Tibial nerve (tissue), 4 donors: ENCODE measurements at regions not wholly inside any gene's neighbourhood (a gene's known extent, or its start where the extent isn't known, plus 50 kb on each side); places are given as distances from the start of the nearest gene placed in this dataset.

ENCODE experiments used
- DNase-seq, 2 donors: peaks; one replicate each; pipeline ENCODE4 v3.0.0-alpha.2; 2019; ENCODE audit warnings: low spot score in 2 of 2
- H3K27ac ChIP-seq, 4 donors: fragments of 200-600 bp; sonication (generic) in 3 of 4; one replicate each; pipeline ENCODE4 v1.5.1; 2017 to 2019; ENCODE audit warnings: mild to moderate bottlenecking in 1 of 4
- H3K27me3 ChIP-seq, 2 donors: fragments of 200-600 bp; sonication (generic) in 1 of 2; one replicate each; pipeline versions ENCODE4 v1.5.1 to v1.6.0; 2017 to 2019
- H3K36me3 ChIP-seq, 3 donors: fragments of 200-600 bp; sonication (generic); one replicate each; pipeline ENCODE4 v1.5.1; 2018 to 2019
- H3K4me1 ChIP-seq, 4 donors: fragments of 200-600 bp; sonication (generic) in 3 of 4; one replicate each; pipeline ENCODE4 v1.5.1; 2017 to 2019
- H3K4me3 ChIP-seq, 4 donors: fragments of 200-600 bp; sonication (generic) in 3 of 4; one replicate each; pipeline ENCODE4 v1.5.1; 2017 to 2019; ENCODE audit warnings: mild to moderate bottlenecking in 1 of 4, moderate library complexity in 1 of 4
- H3K9me3 ChIP-seq, 4 donors: fragments of 200-600 bp; sonication (generic) in 3 of 4; one replicate each; pipeline ENCODE4 v1.5.1; 2017 to 2019
- CTCF ChIP-seq, 5 experiments: fragments of 200-600 bp in 3 of 5; fragments of 450-650 bp in 2 of 5; sonication (generic) in 3 of 5; IDR thresholded peaks; one replicate each; pipeline ENCODE4 v1.5.1; 2016 to 2019; ENCODE audit warnings: antibody characterized with exemption in 5 of 5, mild to moderate bottlenecking in 3 of 5, moderate library complexity in 2 of 5
- EP300 ChIP-seq, 2 donors: sonication (generic); formaldehyde crosslinking; IDR thresholded peaks; one replicate each; pipeline ENCODE4 v1.6.1; 2017; ENCODE audit warnings: antibody characterized with exemption in 2 of 2, mild to moderate bottlenecking in 1 of 2
- POLR2A ChIP-seq, 2 donors: fragments of 450-650 bp; IDR thresholded peaks; one replicate each; pipeline ENCODE4 v1.6.1; 2017; ENCODE audit warnings: antibody characterized with exemption in 2 of 2, mild to moderate bottlenecking in 2 of 2, moderate library complexity in 2 of 2
- WGBS, 2 donors: methylation state at CpG; one replicate each; pipeline ENCODE4 v1.1.5; 2018; 5-methylcytosine and 5-hydroxymethylcytosine counted together

GRCh38 chr13:82647540-82647939 is 1234.7 kb downstream of the SLITRK1 start:
- TF ChIP-seq POLR2A (IDR thresholded peaks at IDR 0.05), result no peak
- no peak for TF ChIP-seq CTCF (IDR thresholded peaks at IDR 0.05)
- TF ChIP-seq EP300 (IDR thresholded peaks at IDR 0.05), result no peak
- 100% methylated on average over 1 of the region's 1 CpG for WGBS, 2 donors
- no peaks in the 10 kb centered on the region for H3K27me3 ChIP-seq
- no peak overlapping the region for H3K27ac ChIP-seq
- no peaks in the 10 kb centered on the region for H3K36me3 ChIP-seq
- DNase-seq, result no peak
- peaks cover 0 to 5% (median 0%) of the 10 kb centered on the region in 4 donors for H3K9me3 ChIP-seq
- no peaks in the 10 kb centered on the region for H3K4me1 ChIP-seq
- no peak overlapping the region for H3K4me3 ChIP-seq

- TF ChIP-seq POLR2A (IDR thresholded peaks at IDR 0.05), result no peak
- TF ChIP-seq CTCF (IDR thresholded peaks at IDR 0.05), result no peak
- no peak for TF ChIP-seq EP300 (IDR thresholded peaks at IDR 0.05)
- Histone ChIP-seq H3K36me3 (no peaks in the 10 kb centered on the region), H3K27me3 (no peaks in the 10 kb centered on the region), H3K4me1 (no peaks in the 10 kb centered on the region), H3K27ac (no peak overlapping the region), H3K9me3 (no peaks in the 10 kb centered on the region), H3K4me3 (no peak overlapping the region)
- DNase-seq, result no peak
- WGBS, 2 donors, result 87 to 90% methylated on average over 1 of the region's 1 CpG
Measured at GRCh38 chr13:82636119-82636518, 1246.2 kb downstream of the SLITRK1 start.

- no peak overlapping the region for H3K4me3 ChIP-seq
- H3K36me3 ChIP-seq, result no peaks in the 10 kb centered on the region
- H3K27me3 ChIP-seq, result no peaks in the 10 kb centered on the region
- WGBS, 2 donors, result 79 to 86% methylated on average over 2 of the region's 2 CpGs
- H3K9me3 ChIP-seq, result no peaks in the 10 kb centered on the region
- no peak for TF ChIP-seq POLR2A (IDR thresholded peaks at IDR 0.05)
- no peak for TF ChIP-seq CTCF (IDR thresholded peaks at IDR 0.05)
- no peak for TF ChIP-seq EP300 (IDR thresholded peaks at IDR 0.05)
- no peaks in the 10 kb centered on the region for H3K4me1 ChIP-seq
- DNase-seq, result no peak
- H3K27ac ChIP-seq, result no peak overlapping the region
Measured at GRCh38 chr13:82634946-82635345, 1247.3 kb downstream of the SLITRK1 start.

- Histone ChIP-seq H3K4me3 (no peak overlapping the region), H3K4me1 (no peaks in the 10 kb centered on the region), H3K27ac (no peak overlapping the region), H3K27me3 (no peaks in the 10 kb centered on the region), H3K9me3 (no peaks in the 10 kb centered on the region), H3K36me3 (no peaks in the 10 kb centered on the region)
- no peak for DNase-seq
- 28 to 33% methylated on average over 1 of the region's 1 CpG for WGBS, 2 donors
- no peak for TF ChIP-seq EP300 (IDR thresholded peaks at IDR 0.05)
- no peak for TF ChIP-seq CTCF (IDR thresholded peaks at IDR 0.05)
- no peak for TF ChIP-seq POLR2A (IDR thresholded peaks at IDR 0.05)
Measured at GRCh38 chr13:82627183-82627582, 1255.1 kb downstream of the SLITRK1 start.

GRCh38 chr13:82625717-82626116 is 1256.6 kb downstream of the SLITRK1 start:
- Histone ChIP-seq H3K4me1 (no peaks in the 10 kb centered on the region), H3K27ac (no peak overlapping the region), H3K36me3 (no peaks in the 10 kb centered on the region), H3K4me3 (no peak overlapping the region), H3K27me3 (no peaks in the 10 kb centered on the region), H3K9me3 (no peaks in the 10 kb centered on the region)
- 57 to 63% methylated on average over 3 of the region's 3 CpGs for WGBS, 2 donors
- no peak for DNase-seq
- TF ChIP-seq EP300 (IDR thresholded peaks at IDR 0.05) (no peak), CTCF (IDR thresholded peaks at IDR 0.05) (no peak), POLR2A (IDR thresholded peaks at IDR 0.05) (no peak)
